HEK293T (cell line): ENCODE measurements at regions not wholly inside any gene's neighbourhood (a gene's known extent, or its start where the extent isn't known, plus 50 kb on each side); places are given as distances from the start of the nearest gene placed in this dataset.

Experiments
- ARNT ChIP-seq: fragments of 450-650 bp; IDR thresholded peaks from 2 replicates; pipeline ENCODE4 v1.6.1; 2017; ENCODE audit warnings: mild to moderate bottlenecking
- BHLHE40 ChIP-seq: fragments of 450-650 bp; IDR thresholded peaks from 2 replicates; pipeline ENCODE4 v1.6.1; 2016; ENCODE audit warnings: mild to moderate bottlenecking, moderate library complexity, borderline replicate concordance
- CTBP1 ChIP-seq: fragments of 450-650 bp; IDR thresholded peaks from 2 replicates; pipeline ENCODE4 v1.6.1; 2016; ENCODE audit warnings: borderline replicate concordance
- ELF4 ChIP-seq: fragments of 450-650 bp; IDR thresholded peaks from 2 replicates; pipeline ENCODE4 v1.6.1; 2017; ENCODE audit warnings: antibody characterized with exemption
- FOXK2 ChIP-seq: fragments of 450-650 bp; IDR thresholded peaks from 2 replicates; pipeline ENCODE4 v1.6.1; 2016; ENCODE audit warnings: mild to moderate bottlenecking
- FOXM1 ChIP-seq: fragments of 450-650 bp; IDR thresholded peaks from 2 replicates; pipeline ENCODE4 v1.6.1; 2017; ENCODE audit warnings: mild to moderate bottlenecking, borderline replicate concordance
- HDGF ChIP-seq: fragments of 450-650 bp; IDR thresholded peaks from 2 replicates; pipeline ENCODE4 v1.6.1; 2017; ENCODE audit warnings: antibody characterized with exemption, borderline replicate concordance
- L3MBTL2 ChIP-seq: fragments of 450-650 bp; conservative IDR thresholded peaks from 2 replicates; pipeline ENCODE4 v1.6.1; 2016; ENCODE audit warnings: mild to moderate bottlenecking
- NFRKB ChIP-seq: fragments of 450-650 bp; IDR thresholded peaks from 2 replicates; pipeline ENCODE4 v1.6.1; 2016; ENCODE audit warnings: mild to moderate bottlenecking, moderate library complexity
- SP1 ChIP-seq: fragments of 450-650 bp; IDR thresholded peaks from 2 replicates; pipeline ENCODE4 v1.6.1; 2017
- SUZ12 ChIP-seq: fragments of 450-650 bp; IDR thresholded peaks from 2 replicates; pipeline ENCODE4 v1.6.1; 2016; ENCODE audit warnings: mild to moderate bottlenecking
- TARDBP ChIP-seq: fragments of 450-650 bp; IDR thresholded peaks from 2 replicates; pipeline ENCODE4 v1.6.1; 2016
- ZNF384 ChIP-seq: fragments of 450-650 bp; IDR thresholded peaks from 2 replicates; pipeline ENCODE4 v1.6.1; 2016
- TF ChIP-seq, protein P1 (sequence below): fragments of 450-650 bp; IDR thresholded peaks from 2 replicates; pipeline ENCODE4 v1.6.1; 2016

DNA sequence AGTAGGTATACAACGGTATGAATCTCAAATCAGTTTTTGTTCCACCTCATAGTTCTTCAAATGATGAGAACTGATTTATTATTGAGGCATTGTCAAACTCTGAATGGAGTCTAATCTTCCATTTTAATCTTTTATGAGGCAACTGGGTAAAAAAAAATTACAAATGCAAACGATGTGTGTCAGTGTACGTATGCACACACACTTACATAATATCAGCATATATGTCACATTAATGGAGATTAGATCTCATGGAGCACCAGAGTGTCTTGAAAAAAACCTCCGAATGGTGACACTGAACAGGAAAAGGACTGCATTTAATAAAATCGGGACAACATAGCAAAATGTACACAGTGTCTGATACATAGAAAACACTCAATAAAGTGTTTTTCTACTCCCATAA lies 842.7 kb downstream of the EFNB2 start:
- TF ChIP-seq CTBP1: no peak
- no peak for TF ChIP-seq SUZ12
- TF ChIP-seq BHLHE40: no peak
- TF ChIP-seq, protein P1, sequence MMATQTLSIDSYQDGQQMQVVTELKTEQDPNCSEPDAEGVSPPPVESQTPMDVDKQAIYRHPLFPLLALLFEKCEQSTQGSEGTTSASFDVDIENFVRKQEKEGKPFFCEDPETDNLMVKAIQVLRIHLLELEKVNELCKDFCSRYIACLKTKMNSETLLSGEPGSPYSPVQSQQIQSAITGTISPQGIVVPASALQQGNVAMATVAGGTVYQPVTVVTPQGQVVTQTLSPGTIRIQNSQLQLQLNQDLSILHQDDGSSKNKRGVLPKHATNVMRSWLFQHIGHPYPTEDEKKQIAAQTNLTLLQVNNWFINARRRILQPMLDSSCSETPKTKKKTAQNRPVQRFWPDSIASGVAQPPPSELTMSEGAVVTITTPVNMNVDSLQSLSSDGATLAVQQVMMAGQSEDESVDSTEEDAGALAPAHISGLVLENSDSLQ: no peak
- no peak for TF ChIP-seq FOXM1
- TF ChIP-seq FOXK2: no peak
- TF ChIP-seq ZNF384: no peak
- TF ChIP-seq ARNT: no peak
- TF ChIP-seq SP1: no peak
- TF ChIP-seq TARDBP: no peak
- TF ChIP-seq NFRKB: no peak
- TF ChIP-seq HDGF: no peak
- TF ChIP-seq ELF4: no peak
- no peak for TF ChIP-seq L3MBTL2
